NCI-H748 (cell line): ENCODE measurements at regions not wholly inside any gene's neighbourhood (a gene's known extent, or its start where the extent isn't known, plus 50 kb on each side); places are given as distances from the start of the nearest gene placed in this dataset.
A peak's percentile ranks its signal among the peaks of the same experiment; 100 is the strongest.

ENCODE experiments used
- DNase-seq: peaks from one replicate; lab custom pipeline; 2025; ENCODE audit not compliant: unreplicated experiment; lab: John Stamatoyannopoulos, UW

DNA sequence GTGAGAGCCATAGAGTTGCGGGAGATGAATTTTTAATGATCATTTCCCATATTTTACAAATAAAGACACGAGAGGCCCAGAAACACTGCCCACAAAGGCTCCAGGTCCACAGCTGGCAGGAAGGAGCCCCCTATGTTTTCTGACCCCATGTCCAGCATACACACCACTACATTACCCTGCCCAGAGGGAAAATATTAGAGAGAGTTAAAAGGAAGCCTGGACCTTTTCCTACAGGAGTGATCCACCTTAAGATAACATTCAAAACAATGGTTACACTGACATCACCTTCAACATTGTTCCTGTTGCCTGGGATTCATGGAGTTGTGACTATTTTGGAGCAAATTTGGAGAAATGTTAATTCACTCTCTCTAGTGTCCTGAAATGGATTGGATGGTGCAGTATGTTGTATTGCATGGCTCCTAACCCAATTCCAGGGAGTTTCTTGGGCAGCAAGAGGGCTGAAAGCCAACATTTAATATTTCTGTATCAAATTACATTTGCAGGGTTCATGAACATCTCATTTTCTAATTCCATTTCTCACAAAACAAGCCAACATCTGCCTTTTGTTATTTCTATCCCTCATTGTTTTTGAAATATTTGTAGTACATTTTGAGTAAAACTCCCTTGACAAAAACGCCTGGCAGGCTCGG, 172.5 kb downstream of the DLEU7 start:
- DNase-seq, result no peak

DNA sequence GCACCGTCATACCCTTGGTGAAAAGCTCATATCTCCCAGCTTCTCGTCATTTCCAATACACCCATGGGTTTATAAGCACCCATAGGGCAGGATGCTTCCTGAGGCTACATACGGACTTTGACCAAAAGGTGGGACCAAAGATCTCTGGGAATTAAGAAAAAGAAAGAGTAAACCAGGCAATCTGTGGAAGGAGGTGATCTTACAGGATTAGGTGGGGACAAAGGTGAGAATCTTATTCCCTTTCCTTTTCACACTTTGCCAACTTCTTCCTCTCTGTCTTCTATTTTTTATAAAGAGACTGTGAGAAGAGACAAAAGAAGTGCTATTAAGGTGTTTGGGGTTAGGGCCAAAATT, 172.0 kb downstream of the DLEU7 start:
- DNase-seq, result no peak

DNA sequence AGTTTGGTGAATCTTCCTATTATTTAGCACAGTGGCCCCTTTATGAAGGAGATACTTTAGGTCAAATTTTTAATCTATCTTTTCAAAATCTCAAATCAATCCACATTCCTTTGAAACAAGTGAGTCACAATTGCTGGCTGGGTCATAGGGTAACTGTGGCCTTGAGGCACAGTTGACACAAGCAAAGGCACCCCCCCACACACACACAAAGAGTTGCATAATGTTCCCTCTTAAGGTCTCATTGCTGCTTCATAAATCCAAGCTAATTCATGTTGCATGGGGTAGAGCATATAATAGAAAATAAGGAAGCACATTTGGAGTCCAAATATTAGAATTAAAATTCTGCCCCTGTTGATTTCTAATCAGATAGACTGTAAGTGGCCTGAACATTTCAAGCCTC, 171.5 kb downstream of the DLEU7 start:
- DNase-seq, result no peak

DNA sequence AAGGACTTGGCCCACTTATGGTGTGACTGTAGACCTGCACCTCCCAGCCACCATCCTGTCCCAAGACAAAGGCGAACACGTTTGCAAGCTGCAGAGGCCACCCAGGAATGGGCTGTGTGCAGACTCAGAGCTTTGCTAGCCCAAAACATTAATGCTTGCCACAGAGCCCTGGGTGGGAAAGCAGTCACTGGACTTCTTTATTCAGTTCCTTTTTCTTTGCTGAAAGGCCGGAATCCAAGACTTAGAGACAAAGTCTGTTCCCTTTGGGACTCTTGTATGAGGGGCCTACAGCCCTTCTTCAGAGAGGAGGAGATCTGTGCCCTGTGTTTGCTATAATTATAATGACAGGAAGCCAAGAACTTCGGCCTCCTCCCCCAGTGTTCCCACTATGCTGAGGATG, 167.8 kb downstream of the DLEU7 start:
- no peak for DNase-seq

DNA sequence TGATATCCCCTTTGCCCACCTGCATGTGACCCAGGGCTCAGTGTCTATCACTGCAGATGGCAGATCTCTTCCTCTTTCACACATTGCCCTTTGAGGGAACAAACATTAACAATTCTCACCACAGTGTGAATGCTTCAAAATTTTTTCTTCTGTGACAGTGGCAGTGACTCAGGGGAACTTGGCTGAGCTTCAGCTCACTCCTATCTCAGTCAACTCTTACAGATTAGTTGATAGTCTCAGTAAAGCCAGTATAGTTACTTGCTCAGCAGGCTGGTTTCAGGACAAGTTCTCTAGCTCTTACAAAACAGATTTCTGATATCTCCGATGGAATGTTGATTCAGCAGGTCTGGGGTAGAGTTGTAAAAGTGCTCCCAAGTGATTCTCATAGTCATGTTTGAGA, 166.9 kb downstream of the DLEU7 start:
- no peak for DNase-seq

DNA sequence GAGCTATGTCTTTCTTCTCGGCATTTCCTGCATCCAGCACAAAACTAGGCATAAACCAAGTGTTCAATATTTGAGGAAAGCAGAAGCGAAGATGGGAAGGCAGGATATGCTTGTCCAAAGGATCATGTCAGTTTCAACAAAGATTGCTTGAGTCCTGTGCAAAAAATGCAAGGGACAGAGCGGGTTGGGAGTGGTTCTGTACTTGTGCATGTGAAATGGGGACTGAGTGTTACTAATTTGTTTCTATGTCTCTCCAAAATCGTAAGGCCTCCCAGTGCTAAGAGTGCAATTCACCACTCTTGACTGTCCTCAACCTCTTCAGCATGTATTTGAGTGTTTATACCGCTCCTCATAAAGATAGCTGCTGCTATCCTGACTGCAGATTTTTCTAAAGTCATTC, 166.2 kb downstream of the DLEU7 start:
- DNase-seq, result no peak

DNA sequence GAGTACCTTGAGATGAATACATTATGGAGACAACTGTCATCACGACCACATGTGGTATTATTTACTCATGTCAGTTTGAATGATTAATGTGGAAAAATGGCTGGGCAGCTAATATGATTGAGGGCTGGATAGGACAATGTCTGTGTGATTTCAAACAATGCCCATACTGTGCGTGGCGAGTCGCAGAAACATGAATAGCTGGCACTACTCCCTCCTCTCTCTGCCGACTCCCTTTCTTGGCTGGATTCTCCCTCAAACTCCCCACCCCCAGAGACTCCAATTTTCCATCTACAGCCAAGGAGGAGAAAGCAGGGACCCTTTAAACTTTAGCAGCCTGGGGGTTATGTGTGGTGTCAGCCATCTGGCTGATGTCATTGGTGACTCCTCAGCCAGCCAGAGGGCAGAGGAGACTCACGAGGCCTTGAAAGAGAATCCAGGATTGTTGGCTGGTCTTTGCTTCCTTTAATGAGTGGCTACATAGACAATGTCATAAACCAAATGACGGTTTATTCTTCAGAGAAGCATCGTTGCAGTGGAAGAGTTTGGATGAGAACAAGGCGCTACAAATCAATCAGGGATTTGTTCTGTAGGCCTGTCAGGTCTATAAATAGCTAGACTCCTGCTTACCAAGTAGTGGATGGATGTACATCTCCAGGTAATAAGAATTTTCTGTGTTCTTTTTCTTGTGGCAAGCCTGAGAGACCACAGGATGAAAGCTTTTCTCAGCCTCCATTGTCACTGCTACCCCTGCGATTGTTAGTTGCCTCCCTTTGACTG, 165.6 kb downstream of the DLEU7 start:
- peak; percentile 72 for DNase-seq

DNA sequence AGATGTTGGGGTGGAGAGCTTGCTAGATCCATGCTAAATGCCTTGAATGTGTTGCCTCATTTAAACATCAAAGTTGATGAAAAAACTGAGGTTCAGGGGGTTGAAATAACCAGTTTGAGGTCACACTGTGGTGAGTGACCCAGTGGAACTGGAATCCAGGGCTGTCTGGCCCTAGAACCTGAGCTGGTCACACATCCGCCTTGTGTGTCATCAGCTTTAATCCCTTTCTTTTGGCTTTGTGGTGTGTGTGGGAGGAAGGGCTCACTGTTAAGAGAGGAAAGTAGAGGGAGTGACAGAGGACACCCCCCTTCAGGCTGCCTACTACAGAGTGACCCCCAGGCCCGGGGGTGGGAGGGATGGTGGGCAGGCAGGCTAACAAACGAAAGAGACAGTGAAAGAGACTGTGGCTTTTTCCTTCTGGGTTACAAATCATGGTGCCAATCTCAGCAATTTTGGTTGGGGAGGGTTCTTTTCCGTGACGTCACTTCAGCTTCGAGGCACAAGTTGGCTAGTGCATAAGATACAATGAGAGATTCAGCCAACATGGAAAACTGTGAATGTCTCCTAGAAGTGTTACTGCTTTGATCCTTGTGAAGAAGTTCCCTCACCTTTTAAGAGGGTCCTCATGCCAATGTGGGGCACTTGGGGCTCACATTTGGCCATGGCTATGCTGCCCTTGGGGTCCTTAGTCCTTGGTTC, 164.9 kb downstream of the DLEU7 start:
- DNase-seq, result no peak

DNA sequence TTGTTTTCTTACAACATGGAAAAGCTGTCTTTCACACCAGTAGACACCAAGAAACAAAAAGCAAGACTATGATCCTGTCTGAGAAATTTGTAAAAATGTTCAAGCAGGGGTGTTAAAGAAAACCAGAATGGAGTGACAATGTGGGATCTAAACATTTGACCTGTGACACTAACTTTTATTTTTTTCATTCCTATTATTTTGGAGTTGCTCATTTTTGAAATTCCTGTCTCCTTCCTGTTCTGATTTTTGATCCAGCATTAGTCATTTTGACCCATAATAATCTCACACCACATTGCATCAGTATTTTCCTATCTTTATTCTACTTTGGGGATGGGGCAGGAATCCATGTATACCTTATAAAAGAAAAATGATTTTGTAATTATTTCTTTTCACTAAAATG, 164.2 kb downstream of the DLEU7 start:
- DNase-seq, result no peak

DNA sequence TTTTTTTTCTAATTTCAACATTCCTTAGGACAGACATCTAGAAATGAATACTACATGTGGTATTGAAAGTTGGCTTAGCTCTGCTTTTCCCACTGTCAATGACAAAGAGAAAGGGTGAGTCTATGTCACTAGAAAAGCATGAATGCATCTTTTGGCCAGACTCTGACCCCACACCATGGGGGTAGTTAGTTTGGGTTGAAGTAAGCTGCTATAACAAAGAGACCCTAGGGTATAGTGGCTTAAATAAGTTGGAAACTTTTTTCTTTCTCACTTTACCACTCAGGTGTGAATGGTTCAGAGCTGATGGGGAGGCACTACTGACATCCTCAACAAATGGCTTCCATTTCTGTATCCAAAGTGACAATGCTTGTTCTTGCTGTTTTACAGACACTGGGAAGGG, 161.5 kb downstream of the DLEU7 start:
- no peak for DNase-seq

DNA sequence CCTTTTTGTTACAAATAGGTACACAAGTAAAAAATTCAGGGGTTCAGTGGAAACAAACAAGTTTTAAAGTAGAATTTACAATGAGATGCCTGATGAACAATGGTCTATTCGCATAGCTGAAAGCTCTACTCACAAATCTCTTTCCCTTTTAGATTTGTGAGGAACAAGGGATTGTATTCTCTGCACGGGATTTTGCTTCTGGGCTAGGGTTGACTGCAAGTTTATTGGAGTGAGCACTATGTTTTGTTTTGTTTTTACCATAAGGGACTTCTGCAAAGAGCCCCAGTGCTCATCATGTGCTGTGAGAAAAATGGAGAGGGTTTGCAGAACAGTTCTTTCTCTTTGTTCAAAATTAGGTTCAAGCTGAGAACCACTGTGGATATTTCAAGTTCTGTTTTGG, 160.5 kb downstream of the DLEU7 start:
- no peak for DNase-seq

DNA sequence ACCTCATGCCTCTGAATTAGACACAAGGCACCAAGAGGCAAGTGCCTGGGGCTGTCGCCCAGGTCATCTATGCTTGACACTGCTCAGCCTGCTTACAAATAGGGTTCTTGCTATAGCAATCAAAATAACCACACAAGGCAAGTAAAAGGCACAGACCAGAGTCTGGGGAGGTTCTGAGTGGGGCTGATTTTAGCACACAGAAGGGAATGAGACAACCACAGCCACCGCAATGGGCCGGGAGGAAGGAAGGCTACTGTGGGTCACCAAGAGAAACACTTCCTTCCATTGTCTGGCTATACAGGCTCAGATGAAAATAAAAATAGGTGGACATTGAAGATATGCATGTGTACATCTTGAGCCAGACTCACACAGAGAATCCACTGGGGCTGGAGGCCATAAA, 159.1 kb downstream of the DLEU7 start:
- no peak for DNase-seq

DNA sequence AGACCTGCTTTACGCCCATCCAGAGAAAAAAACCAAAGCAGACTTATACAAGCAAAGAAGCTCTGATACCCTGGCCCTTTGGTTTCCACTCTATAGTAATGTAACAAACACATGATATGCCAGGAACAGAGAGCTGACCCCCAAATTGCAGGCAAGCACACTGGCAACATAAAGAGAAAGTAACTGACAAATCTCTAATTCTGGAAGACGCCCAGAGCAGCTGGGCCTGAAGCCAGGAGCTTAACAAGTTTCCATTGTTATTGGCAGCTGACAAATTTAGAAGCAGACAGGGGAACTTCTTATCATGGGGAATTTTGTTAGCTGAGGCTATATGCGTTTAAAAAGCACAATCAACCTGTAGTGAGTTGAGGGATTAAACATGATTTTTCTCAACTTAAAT, 158.0 kb downstream of the DLEU7 start:
- peak; percentile 84 for DNase-seq

DNA sequence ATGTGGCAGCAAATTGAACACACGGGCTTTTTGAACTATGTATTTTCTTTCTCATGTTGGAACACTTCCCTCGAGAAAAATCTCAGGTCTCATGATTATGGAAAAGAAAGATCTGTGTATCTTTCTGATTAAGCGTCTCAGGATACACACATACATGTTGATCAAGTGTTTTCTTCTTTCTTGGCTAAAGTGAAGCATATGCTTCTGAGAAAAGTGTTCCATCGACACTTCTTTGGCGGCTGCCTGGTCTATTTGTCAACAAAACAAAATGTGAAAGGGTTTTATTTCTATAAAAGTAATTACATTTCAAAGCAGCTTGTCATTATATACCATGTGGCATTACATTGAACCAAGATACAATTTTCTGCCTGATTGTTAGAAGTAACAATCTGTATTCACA, 157.5 kb downstream of the DLEU7 start:
- DNase-seq, result no peak

DNA sequence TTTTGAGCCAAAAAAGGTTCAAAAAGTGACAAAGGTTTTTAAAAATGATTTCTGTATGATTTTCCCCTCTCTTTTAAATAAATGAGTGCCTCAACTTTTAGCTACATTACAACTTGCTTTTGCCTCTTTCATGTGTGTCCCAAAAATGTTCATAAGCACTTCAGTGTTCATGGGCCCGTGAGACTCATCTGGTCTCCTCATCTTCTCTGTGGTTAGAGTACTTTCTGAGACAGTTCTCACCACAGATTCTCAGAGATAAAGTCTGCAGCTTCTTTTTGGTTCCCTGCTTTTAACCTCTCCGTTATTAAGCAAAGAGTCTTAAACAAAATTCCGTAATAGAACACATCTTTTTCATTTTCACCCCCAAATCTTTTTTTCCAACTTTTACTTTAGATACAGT, 156.9 kb downstream of the DLEU7 start:
- DNase-seq, result no peak

DNA sequence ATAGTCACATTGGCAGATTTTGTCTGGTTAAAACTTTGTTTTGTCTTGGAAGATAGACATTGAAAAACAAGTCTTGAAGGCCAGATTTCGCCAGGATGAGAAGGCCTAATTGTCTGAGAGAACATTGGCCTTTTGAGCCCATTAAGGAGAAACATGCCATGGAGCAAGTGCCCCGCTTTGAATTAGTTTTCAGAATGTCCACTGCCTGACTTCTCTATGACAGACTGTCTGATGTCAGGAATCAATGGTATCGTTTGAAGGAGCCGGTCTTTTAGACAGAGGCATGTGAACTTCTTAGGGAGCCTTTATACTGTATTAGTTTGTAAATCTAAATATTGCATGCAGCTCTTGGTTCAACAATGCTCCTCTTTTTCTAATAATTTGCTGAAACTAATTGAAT, 155.9 kb downstream of the DLEU7 start:
- DNase-seq, result no peak

DNA sequence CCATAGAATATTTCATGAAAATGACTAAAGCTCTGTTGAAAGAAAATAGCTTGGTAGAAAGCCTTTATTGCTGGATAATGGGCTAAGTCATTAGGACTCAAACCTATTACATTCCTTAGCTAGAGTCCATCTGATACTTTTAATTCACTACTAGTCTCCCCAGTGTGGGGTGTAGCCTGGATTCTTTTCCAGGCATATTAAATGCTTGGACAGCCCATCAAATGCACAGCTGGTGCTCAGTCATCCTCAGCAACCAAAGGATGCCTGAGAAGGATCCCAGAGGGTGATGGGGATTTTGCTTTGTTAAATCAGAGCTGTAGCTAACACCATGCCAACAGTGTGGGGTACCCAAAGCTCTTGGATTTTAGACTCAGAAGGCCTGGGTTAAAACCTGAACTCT, 153.5 kb downstream of the DLEU7 start:
- no peak for DNase-seq

DNA sequence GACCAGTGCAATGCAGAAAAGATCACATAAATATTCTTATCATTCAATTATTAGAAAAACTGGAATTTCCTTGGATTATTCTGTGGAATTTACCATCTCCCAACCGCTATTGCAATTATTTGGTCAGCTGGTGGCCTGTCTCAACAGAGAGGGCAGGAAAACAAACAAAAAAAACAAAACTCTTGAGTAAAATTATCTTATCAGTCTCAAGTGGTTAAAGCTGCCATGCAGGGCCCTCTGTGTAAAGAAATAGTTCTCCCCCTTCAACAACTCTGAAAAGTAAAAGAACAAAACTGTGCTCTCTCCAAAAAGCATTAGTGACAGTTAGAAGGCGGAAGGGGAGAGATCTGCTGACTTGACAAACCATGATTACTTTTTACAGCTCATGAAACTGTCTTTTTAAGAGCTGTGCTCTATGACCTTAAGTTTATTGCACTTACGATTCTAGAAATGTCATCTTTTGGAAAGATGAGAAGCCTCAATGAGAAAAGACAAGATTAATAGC, 152.3 kb downstream of the DLEU7 start:
- peak; percentile 32 for DNase-seq

DNA sequence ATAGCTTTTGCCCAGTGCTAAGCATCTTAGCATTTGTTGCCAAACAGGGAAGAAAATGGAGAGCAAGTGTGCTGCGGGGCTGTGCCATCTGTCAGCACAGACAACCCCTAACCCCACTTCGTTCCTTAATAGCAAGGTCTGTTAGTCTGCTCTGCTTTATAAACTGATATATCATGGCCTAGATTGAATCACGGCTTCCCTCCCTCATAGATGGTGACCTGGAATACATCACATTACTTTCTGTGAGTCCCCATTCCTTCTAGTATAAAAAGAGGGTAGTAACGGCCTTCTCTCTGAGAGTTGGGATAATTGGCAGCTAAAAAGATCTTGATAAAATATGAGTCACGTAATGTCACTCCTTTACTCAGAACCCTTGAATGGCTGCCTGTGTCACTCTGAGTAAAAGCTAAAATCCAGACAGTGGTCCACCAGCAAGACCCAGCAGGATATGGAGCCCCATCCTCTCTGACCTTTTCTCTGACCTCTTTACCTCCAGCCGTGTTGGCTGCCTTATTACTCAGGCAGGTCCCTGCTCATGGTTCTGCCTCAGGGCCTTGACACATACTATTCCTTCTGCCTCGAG, 151.7 kb downstream of the DLEU7 start:
- no peak for DNase-seq

DNA sequence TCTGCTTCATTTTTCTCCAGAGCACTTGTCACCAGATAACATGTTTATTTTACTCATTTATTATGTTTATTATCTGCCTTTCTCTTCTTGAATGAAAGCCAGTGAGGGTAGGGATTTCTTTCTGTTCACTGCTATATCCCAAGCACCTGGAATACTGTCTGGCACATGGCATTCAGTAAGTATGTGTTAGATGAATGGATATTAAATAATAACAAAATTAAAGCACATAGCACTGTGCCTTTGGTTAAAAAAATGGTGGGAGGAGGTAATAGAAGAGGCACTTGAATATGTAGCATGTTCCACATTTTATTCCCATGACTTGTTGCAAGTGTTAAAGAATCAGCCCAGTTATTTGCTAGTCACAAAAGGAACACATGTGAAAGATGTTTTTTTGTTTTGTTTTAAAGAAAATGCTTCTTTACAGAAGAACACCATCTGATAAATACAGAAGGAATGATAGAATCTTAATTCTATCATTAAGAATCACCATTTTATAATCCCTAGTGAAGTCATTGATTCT, 151.0 kb downstream of the DLEU7 start:
- no peak for DNase-seq

DNA sequence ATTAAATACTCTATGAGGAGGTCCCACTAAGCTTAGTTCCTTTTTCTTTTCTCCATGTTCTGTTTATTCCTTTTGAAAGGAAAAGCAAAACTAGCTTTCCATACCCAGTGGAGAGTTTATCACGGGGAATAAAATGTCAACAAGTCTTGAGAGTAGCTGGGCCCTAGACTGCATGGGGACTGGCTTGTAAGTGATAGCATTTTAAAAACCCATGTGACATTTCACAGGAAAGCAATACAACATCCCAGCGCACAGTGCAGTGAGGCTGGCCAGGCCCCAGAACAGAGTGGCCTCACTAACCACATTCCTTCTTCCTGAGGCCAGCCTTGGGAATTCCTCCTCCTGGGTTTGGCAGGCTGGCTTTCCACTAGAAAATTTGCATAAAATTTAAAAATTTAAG, 149.8 kb downstream of the DLEU7 start:
- no peak for DNase-seq
